ENCODE measurements at regions not wholly inside any gene's neighbourhood (a gene's known extent, or its start where the extent isn't known, plus 50 kb on each side); places are given as distances from the start of the nearest gene placed in this dataset.

DNA sequence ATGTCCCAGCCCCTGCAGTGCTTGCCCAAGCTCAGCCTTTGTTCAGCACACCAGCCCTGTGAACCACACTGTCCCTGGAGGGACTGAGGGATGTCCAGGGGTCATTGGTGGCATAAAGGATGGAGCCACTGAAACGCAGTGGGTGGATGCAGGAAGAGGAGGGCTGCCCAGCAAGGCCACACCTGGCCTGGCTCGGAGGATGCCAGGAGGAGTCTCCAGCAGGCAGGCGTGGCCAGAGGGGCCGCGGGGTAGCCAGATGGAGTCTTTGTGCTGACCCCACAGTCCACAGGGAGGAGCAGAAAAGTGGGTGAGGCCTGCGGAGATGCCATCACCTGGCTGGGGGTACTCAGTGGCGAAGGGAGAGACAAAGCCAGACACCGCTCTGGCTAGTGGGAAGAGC lies 108.5 kb upstream of the C14orf180 start:
- Histone ChIP-seq H3K4me3 (no peak overlapping the region), H3K27ac (no peak overlapping the region), H2AFZ (no peak overlapping the region), H3K36me3 (ENCODE audit: low read depth) (no peaks in the 10 kb centered on the region), H4K20me1 (ENCODE audit: insufficient read depth) (no peaks in the 10 kb centered on the region), H3K4me1 (replicated peaks; ENCODE audit: insufficient read depth) (no peaks in the 10 kb centered on the region), H3K4me2 (no peak overlapping the region), H3K79me2 (ENCODE audit: low read depth) (no peaks in the 10 kb centered on the region), H3F3A (ENCODE audit: insufficient read depth, low read depth) (no peaks in the 10 kb centered on the region), H3K27me3 (ENCODE audit: insufficient read depth, low read depth) (peaks cover 68% of the 10 kb centered on the region), H3K9me2 (ENCODE audit: insufficient read depth) (no peaks in the 10 kb centered on the region), H3K9me3 (ENCODE audit: insufficient read depth, low read depth) (no peaks in the 10 kb centered on the region)
- intact Hi-C loops (cut with micrococcal nuclease; ENCODE audit: unreplicated experiment), result no loop called here
- TF ChIP-seq, protein P1, sequence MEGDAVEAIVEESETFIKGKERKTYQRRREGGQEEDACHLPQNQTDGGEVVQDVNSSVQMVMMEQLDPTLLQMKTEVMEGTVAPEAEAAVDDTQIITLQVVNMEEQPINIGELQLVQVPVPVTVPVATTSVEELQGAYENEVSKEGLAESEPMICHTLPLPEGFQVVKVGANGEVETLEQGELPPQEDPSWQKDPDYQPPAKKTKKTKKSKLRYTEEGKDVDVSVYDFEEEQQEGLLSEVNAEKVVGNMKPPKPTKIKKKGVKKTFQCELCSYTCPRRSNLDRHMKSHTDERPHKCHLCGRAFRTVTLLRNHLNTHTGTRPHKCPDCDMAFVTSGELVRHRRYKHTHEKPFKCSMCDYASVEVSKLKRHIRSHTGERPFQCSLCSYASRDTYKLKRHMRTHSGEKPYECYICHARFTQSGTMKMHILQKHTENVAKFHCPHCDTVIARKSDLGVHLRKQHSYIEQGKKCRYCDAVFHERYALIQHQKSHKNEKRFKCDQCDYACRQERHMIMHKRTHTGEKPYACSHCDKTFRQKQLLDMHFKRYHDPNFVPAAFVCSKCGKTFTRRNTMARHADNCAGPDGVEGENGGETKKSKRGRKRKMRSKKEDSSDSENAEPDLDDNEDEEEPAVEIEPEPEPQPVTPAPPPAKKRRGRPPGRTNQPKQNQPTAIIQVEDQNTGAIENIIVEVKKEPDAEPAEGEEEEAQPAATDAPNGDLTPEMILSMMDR (conservative IDR thresholded peaks at IDR 0.05), result no peak
- TF ChIP-seq EZH2 (IDR thresholded peaks at IDR 0.05; ENCODE audit: low read depth), result no peak
- ChIA-PET POLR2A (ENCODE audit: unreplicated experiment) (no interaction called here), CTCF (no interaction called here)
- no peak for DNase-seq
- BruUV-seq (replicated peaks), result no TSS peak

DNA sequence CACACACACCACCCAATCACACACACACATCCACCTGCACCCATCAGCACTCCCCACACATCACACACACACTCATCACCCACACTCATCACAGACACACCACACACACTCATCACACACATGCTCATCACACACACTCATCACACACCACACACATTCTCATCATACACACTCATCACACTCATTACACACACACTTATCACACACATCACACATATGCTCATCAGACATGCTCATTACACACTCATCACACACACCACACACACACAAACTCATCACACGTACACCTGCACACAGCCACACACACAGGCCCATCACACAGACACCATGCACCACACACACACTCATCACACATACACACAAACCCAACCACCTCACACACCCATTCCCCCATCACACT lies 107.5 kb upstream of the C14orf180 start:
- CTCF ChIA-PET, result no interaction called here
- peaks cover 70% of the 10 kb centered on the region for H3K27me3 ChIP-seq (ENCODE audit: insufficient read depth, low read depth)
- no peaks in the 10 kb centered on the region for H3K9me2 ChIP-seq (ENCODE audit: insufficient read depth)
- H3K27ac ChIP-seq, result no peak overlapping the region
- no peaks in the 10 kb centered on the region for H4K20me1 ChIP-seq (ENCODE audit: insufficient read depth)
- no peak overlapping the region for H2AFZ ChIP-seq
- no peaks in the 10 kb centered on the region for H3K4me1 ChIP-seq (replicated peaks; ENCODE audit: insufficient read depth)
- intact Hi-C loops (cut with micrococcal nuclease; ENCODE audit: unreplicated experiment), result no loop called here
- no peaks in the 10 kb centered on the region for H3F3A ChIP-seq (ENCODE audit: insufficient read depth, low read depth)
- no peak overlapping the region for H3K4me2 ChIP-seq
- no peak for DNase-seq
- H3K36me3 ChIP-seq (ENCODE audit: low read depth), result no peaks in the 10 kb centered on the region
- no peaks in the 10 kb centered on the region for H3K79me2 ChIP-seq (ENCODE audit: low read depth)
- POLR2A ChIA-PET (ENCODE audit: unreplicated experiment), result no interaction called here
- no TSS peak for BruUV-seq (replicated peaks)
- no peaks in the 10 kb centered on the region for H3K9me3 ChIP-seq (ENCODE audit: insufficient read depth, low read depth)
- H3K4me3 ChIP-seq, result no peak overlapping the region
- no peak for TF ChIP-seq EZH2 (IDR thresholded peaks at IDR 0.05; ENCODE audit: low read depth)
- TF ChIP-seq, protein P1 (conservative IDR thresholded peaks at IDR 0.05), result no peak

DNA sequence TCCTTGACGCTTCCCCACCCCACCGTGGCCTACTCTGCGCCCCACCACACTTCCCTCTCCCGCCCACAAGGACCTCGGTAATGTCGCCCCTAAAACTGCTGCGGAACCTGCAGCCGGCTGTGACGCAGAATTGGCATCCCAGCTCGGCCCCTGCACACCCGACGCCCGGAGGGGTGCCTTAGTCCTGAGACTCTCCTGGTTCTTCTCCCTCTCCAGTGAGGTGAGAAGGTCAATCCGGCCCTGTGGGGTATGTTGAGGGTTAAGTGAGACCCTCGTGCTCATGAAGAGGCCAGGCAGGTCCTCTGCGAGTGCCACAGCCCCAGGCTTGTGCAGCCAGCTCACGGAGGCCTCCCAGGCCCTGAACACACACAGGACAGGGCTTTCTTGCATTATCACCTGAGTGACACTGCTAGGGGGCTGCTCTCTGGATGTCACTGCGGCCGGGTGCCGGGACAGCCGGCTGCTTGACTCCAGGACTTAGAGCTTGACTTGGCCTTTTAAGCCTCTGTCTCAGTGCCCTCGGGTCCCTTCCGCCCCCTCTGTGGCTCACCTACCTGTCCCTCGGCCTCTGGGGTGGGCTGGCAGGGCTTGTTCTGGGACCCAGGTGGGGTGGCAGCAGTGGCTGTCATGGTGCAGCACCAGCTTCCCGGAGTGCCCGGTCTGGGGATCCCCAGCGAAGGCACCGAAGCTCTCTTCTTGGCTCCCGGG lies 106.9 kb upstream of the C14orf180 start:
- Histone ChIP-seq H3K4me2 (no peak overlapping the region), H3K27ac (no peak overlapping the region), H3F3A (ENCODE audit: insufficient read depth, low read depth) (no peaks in the 10 kb centered on the region), H3K36me3 (ENCODE audit: low read depth) (no peaks in the 10 kb centered on the region), H3K4me1 (replicated peaks; ENCODE audit: insufficient read depth) (no peaks in the 10 kb centered on the region), H3K4me3 (no peak overlapping the region), H3K79me2 (ENCODE audit: low read depth) (no peaks in the 10 kb centered on the region), H4K20me1 (ENCODE audit: insufficient read depth) (no peaks in the 10 kb centered on the region), H2AFZ (no peak overlapping the region), H3K9me2 (ENCODE audit: insufficient read depth) (no peaks in the 10 kb centered on the region), H3K27me3 (ENCODE audit: insufficient read depth, low read depth) (peaks cover 70% of the 10 kb centered on the region), H3K9me3 (ENCODE audit: insufficient read depth, low read depth) (no peaks in the 10 kb centered on the region)
- TF ChIP-seq, protein P1 (conservative IDR thresholded peaks at IDR 0.05), result no peak
- no peak for TF ChIP-seq EZH2 (IDR thresholded peaks at IDR 0.05; ENCODE audit: low read depth)
- intact Hi-C loops (cut with micrococcal nuclease; ENCODE audit: unreplicated experiment), result no loop called here
- CTCF ChIA-PET, result no interaction called here
- POLR2A ChIA-PET (ENCODE audit: unreplicated experiment), result no interaction called here
- no TSS peak for BruUV-seq (replicated peaks)
- DNase-seq, result no peak
